Ovary (tissue), 7 donors: ENCODE measurements at regions not wholly inside any gene's neighbourhood (a gene's known extent, or its start where the extent isn't known, plus 50 kb on each side); places are given as distances from the start of the nearest gene placed in this dataset.
"Not testable (repeated sequence)": the region's sequence is repeated elsewhere in the genome, so short reads cannot be mapped to it uniquely, and the experiment has no call there.

Experiments used
- DNase-seq, 5 donors: peaks; one replicate each; pipeline ENCODE4 v3.0.0-alpha.2; 2019 to 2020
- H3K27ac ChIP-seq, 2 donors: fragments of 200-600 bp; one replicate each; pipeline versions ENCODE4 v1.5.1 to v1.8.0; 2019 to 2022
- H3K27me3 ChIP-seq: fragments of 200-600 bp; one replicate; pipeline ENCODE4 v1.8.0; 2022
- H3K36me3 ChIP-seq: fragments of 200-600 bp; sonication (generic); one replicate; pipeline ENCODE4 v1.5.1; 2019
- H3K4me1 ChIP-seq: one replicate; pipeline ENCODE4 v1.8.1; 2013; ENCODE audit warnings: mild to moderate bottlenecking, moderate library complexity; ENCODE audit not compliant: insufficient read depth
- H3K4me3 ChIP-seq: fragments of 200-600 bp; sonication (generic); one replicate; pipeline ENCODE4 v1.5.1; 2017
- H3K9me3 ChIP-seq, 2 donors: fragments of 200-600 bp in 1 of 2; sonication (generic) in 1 of 2; one replicate each; pipeline versions ENCODE4 v1.5.1 to v1.8.1; 2013 to 2019; ENCODE audit warnings: mild to moderate bottlenecking in 1 of 2, moderate library complexity in 1 of 2
- CTCF ChIP-seq, 3 donors: fragments of 450-650 bp in 2 of 3; fragments of 200-600 bp in 1 of 3; IDR thresholded peaks; one replicate each; pipeline versions ENCODE4 v1.5.1 to v1.8.0; 2016 to 2022; ENCODE audit warnings: antibody characterized with exemption in 3 of 3, mild to moderate bottlenecking in 1 of 3
- EP300 ChIP-seq: sonication (generic); formaldehyde crosslinking; IDR thresholded peaks from one replicate; pipeline ENCODE4 v1.6.1; 2017; ENCODE audit warnings: antibody characterized with exemption
- POLR2A ChIP-seq: fragments of 450-650 bp; IDR thresholded peaks from one replicate; pipeline ENCODE4 v1.6.1; 2017; ENCODE audit warnings: antibody characterized with exemption, mild to moderate bottlenecking, moderate library complexity
- WGBS, 3 donors: extraction: QIAGEN DNeasy Blood & Tissue Kit in 1 of 3; methylation state at CpG; one replicate each; pipeline versions ENCODE4 v1.1.5 to v1.1.7; 2013 to 2017; 5-methylcytosine and 5-hydroxymethylcytosine counted together
- intact Hi-C, 4 donors: fragments of 100-400 bp; cut with DNase I; formaldehyde crosslinking; loops; one replicate each; pipeline versions ENCODE4 v1.11.0 to v1.15.1; 2022 to 2023
- donor health status: DM: no; HTN: no; CAD: no; lungs with moderate emphysema.
- donor health status: DM: no; HTN: no; CAD: no.
- donor health status: Bipolar disorder and iron deficiency.
- donor health status: DM: no; HTN: no; CAD: no.
- donor health status: DM: yes; HTN: yes; CAD: no.

GRCh38 chr1:88593358-88593757, 90.7 kb upstream of the PKN2 start:
- Histone ChIP-seq H3K4me1 (no peaks in the 10 kb centered on the region), H3K27ac (no peak overlapping the region), H3K4me3 (no peak overlapping the region), H3K36me3 (no peaks in the 10 kb centered on the region), H3K9me3 (no peaks in the 10 kb centered on the region), H3K27me3 (no peaks in the 10 kb centered on the region)
- no peak for DNase-seq
- TF ChIP-seq CTCF (IDR thresholded peaks at IDR 0.05) (no peak), POLR2A (no peak), EP300 (no peak)
- intact Hi-C loops, result no loop called here

GRCh38 chr1:88595355-88596002, 88.6 kb upstream of the PKN2 start:
- TF ChIP-seq EP300, result no peak
- no peak for TF ChIP-seq POLR2A
- TF ChIP-seq CTCF (IDR thresholded peaks at IDR 0.05), result no peak
- H3K4me1 ChIP-seq, result no peaks in the 10 kb centered on the region
- 55 to 63% (median 60%) methylated on average over 4 of the region's 4 CpGs for WGBS, 3 donors
- no peaks in the 10 kb centered on the region for H3K27me3 ChIP-seq
- no peak overlapping the region for H3K27ac ChIP-seq
- intact Hi-C loops, result no loop called here
- no peaks in the 10 kb centered on the region for H3K9me3 ChIP-seq
- H3K4me3 ChIP-seq, result no peak overlapping the region
- DNase-seq, result no peak
- H3K36me3 ChIP-seq, result no peaks in the 10 kb centered on the region

GRCh38 chr1:88597973-88598372, 86.1 kb upstream of the PKN2 start:
- H3K4me1 ChIP-seq, H3K4me3 ChIP-seq, H3K27ac ChIP-seq, intact Hi-C loops, DNase-seq, H3K36me3 ChIP-seq, H3K27me3 ChIP-seq, H3K9me3 ChIP-seq: not testable (repeated sequence)
- WGBS, 3 donors, result 26 to 65% (median 52%) methylated on average over 1 of the region's 1 CpG

- H3K4me3 ChIP-seq, result no peak overlapping the region
These were observed 75.7 kb upstream of the PKN2 start for GRCh38 chr1:88608139-88608943.

More at GRCh38 chr1:88608139-88608943, 75.7 kb upstream of the PKN2 start:
- DNase-seq, result no peak
- intact Hi-C loops, result no loop called here
- WGBS, 3 donors, result 64 to 67% (median 66%) methylated on average over 11 of the region's 11 CpGs
- Histone ChIP-seq H3K27ac (no peak overlapping the region), H3K27me3 (no peaks in the 10 kb centered on the region), H3K4me1 (no peaks in the 10 kb centered on the region), H3K9me3 (no peaks in the 10 kb centered on the region), H3K36me3 (no peaks in the 10 kb centered on the region)
- TF ChIP-seq EP300 (no peak), POLR2A (no peak), CTCF (IDR thresholded peaks at IDR 0.05) (no peak)
